ENCODE measurements at regions not wholly inside any gene's neighbourhood (a gene's known extent, or its start where the extent isn't known, plus 50 kb on each side); places are given as distances from the start of the nearest gene placed in this dataset.

- TF ChIP-seq ETS1 (IDR thresholded peaks at IDR 0.05) = no peak
- no peak for TF ChIP-seq JUNB (IDR thresholded peaks at IDR 0.05; ENCODE audit: unreplicated experiment)
- TF ChIP-seq NANOG (IDR thresholded peaks at IDR 0.05; ENCODE audit: borderline replicate concordance) = no peak
Observed at GRCh38 chr1:47651311-47652089, 213.7 kb downstream of the FOXD2 start (continued).

DNA sequence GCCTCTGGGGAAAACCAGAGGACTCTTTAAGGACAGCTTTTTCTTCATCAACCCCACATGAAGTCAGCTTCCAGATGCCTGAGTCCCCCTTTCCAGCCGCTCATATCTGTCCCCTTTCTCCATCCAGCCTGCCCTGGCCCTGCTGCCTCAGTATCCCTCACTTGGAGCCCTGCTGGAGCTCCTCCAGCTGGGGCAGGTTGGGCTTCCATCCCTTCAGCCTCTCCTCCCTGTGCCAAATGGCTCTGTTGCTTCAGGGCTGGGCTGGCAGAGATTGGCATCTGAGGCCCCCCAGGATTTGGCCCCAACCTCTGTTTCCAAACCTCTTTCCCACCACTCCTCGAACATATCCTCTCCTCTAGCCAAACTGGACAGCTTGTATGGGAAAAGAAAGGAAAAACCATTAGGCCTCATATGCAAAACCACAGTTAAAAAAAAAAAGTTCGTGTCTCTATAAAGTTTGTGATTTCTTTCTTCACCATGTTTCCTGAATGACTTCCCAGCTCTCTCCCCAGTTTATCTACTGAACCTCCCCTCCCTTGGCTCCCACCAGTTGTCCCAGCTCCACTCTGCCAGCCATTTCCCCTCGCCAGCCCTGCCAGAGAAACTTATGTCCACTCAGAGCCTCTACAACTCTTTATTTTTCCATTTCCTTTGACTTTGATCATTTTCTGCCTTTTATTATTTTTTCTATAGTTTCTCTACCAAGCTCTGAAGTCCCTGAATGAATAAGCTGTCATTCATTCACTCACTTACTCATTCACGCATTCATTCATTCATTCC, 217.9 kb downstream of the FOXD2 start:
- H3K9me3 Mint-ChIP-seq = no peaks in the 10 kb centered on the region
- no peaks in the 10 kb centered on the region for H3K79me2 ChIP-seq (replicated peaks; ENCODE audit: insufficient read depth)
- no peaks in the 10 kb centered on the region; the same call in 2 of the 3 replicates for H3K4me1 Mint-ChIP-seq
- DNase-seq (ENCODE audit: low spot score) (no peak), ATAC-seq (no peak)
- H4K20me1 ChIP-seq (replicated peaks; ENCODE audit: insufficient read depth) = no peaks in the 10 kb centered on the region
- no peak overlapping the region for H3K4me3 ChIP-seq
- H3K4me1 ChIP-seq (ENCODE audit: insufficient read depth) = no peaks in the 10 kb centered on the region
- no peak overlapping the region for H3K4me2 ChIP-seq
- H3K27me3 Mint-ChIP-seq (ENCODE audit: insufficient read depth, low read depth, poor library complexity) = peaks cover 10% of the 10 kb centered on the region
- H3K36me3 ChIP-seq (ENCODE audit: insufficient read depth) = no peaks in the 10 kb centered on the region
- no peak overlapping the region for H3K27ac ChIP-seq (ENCODE audit: low read depth)
- no peak overlapping the region for H3K4me3 Mint-ChIP-seq
- H3K36me3 Mint-ChIP-seq (ENCODE audit: low read depth) = no peaks in the 10 kb centered on the region
- no peaks in the 10 kb centered on the region for H3K9me2 ChIP-seq (ENCODE audit: insufficient read depth)
- H3F3A ChIP-seq (replicated peaks; ENCODE audit: low read depth) = no peaks in the 10 kb centered on the region
- no peak overlapping the region for H3K27ac Mint-ChIP-seq
- H2AFZ ChIP-seq = no peak overlapping the region
- no peaks in the 10 kb centered on the region for H3K27me3 ChIP-seq (ENCODE audit: insufficient read depth)
- TF ChIP-seq CREB1 (CRISPR knock-in tag; IDR thresholded peaks at IDR 0.05; ENCODE audit: low read depth) (no peak), POLR2AphosphoS5 (IDR thresholded peaks at IDR 0.05; ENCODE audit: low read depth) (no peak), EZH2phosphoT487 (IDR thresholded peaks at IDR 0.05; ENCODE audit: unreplicated experiment) (no peak), ZNF331 (CRISPR knock-in tag; IDR thresholded peaks at IDR 0.05; ENCODE audit: low read depth) (no peak), STAT1 (IDR thresholded peaks at IDR 0.05; ENCODE audit: unreplicated experiment) (no peak), CTCF (conservative IDR thresholded peaks at IDR 0.05; ENCODE audit: low read depth in 2 of 2) (no peak), ETS1 (IDR thresholded peaks at IDR 0.05) (no peak), EZH2 (IDR thresholded peaks at IDR 0.05; ENCODE audit: low read depth, unreplicated experiment) (no peak), JUNB (IDR thresholded peaks at IDR 0.05; ENCODE audit: unreplicated experiment) (no peak)
- TF ChIP-seq, protein P1, sequence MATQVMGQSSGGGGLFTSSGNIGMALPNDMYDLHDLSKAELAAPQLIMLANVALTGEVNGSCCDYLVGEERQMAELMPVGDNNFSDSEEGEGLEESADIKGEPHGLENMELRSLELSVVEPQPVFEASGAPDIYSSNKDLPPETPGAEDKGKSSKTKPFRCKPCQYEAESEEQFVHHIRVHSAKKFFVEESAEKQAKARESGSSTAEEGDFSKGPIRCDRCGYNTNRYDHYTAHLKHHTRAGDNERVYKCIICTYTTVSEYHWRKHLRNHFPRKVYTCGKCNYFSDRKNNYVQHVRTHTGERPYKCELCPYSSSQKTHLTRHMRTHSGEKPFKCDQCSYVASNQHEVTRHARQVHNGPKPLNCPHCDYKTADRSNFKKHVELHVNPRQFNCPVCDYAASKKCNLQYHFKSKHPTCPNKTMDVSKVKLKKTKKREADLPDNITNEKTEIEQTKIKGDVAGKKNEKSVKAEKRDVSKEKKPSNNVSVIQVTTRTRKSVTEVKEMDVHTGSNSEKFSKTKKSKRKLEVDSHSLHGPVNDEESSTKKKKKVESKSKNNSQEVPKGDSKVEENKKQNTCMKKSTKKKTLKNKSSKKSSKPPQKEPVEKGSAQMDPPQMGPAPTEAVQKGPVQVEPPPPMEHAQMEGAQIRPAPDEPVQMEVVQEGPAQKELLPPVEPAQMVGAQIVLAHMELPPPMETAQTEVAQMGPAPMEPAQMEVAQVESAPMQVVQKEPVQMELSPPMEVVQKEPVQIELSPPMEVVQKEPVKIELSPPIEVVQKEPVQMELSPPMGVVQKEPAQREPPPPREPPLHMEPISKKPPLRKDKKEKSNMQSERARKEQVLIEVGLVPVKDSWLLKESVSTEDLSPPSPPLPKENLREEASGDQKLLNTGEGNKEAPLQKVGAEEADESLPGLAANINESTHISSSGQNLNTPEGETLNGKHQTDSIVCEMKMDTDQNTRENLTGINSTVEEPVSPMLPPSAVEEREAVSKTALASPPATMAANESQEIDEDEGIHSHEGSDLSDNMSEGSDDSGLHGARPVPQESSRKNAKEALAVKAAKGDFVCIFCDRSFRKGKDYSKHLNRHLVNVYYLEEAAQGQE (IDR thresholded peaks at IDR 0.05; ENCODE audit: unreplicated experiment) = no peak
